NCI-H524 (cell line): ENCODE measurements at regions not wholly inside any gene's neighbourhood (a gene's known extent, or its start where the extent isn't known, plus 50 kb on each side); places are given as distances from the start of the nearest gene placed in this dataset.
"Not testable (repeated sequence)": the region's sequence is repeated elsewhere in the genome, so short reads cannot be mapped to it uniquely, and the experiment has no call there.

Source experiments
- DNase-seq, 2 experiments: peaks; one replicate each; lab custom pipeline; 2025; lab: John Stamatoyannopoulos, UW

- DNase-seq = no peak
Measured at GRCh38 chr11:23151819-23152218, 291.5 kb upstream of the CCDC179 start.

GRCh38 chr11:23155503-23155902 lies 295.2 kb upstream of the CCDC179 start:
- DNase-seq = no peak

GRCh38 chr11:23164022-23164421 lies 303.7 kb upstream of the CCDC179 start:
- no peak for DNase-seq

- no peak for DNase-seq
Measured at GRCh38 chr11:23166376-23166775, 306.1 kb upstream of the CCDC179 start.

- no peak for DNase-seq
Measured at GRCh38 chr11:23179609-23180008, 319.3 kb upstream of the CCDC179 start.

- DNase-seq = no peak
Measured at GRCh38 chr11:23181022-23181807, 320.9 kb upstream of the CCDC179 start.

- DNase-seq = no peak
Measured at GRCh38 chr11:23192256-23192655, 332.0 kb upstream of the CCDC179 start.

- DNase-seq = no peak
Measured at GRCh38 chr11:23201936-23202522, 341.8 kb upstream of the CCDC179 start.

GRCh38 chr11:23202611-23203010 lies 342.3 kb upstream of the CCDC179 start:
- DNase-seq = no peak

- DNase-seq = no peak
Measured at GRCh38 chr11:23205156-23205871, 345.0 kb upstream of the CCDC179 start.

- DNase-seq = no peak
Measured at GRCh38 chr11:23206741-23207336, 346.6 kb upstream of the CCDC179 start.

GRCh38 chr11:23211221-23211620 lies 350.9 kb upstream of the CCDC179 start:
- DNase-seq = no peak

GRCh38 chr11:23212807-23213206 lies 352.5 kb upstream of the CCDC179 start:
- DNase-seq = no peak

GRCh38 chr11:23217072-23217471 lies 356.8 kb upstream of the CCDC179 start:
- DNase-seq = no peak

GRCh38 chr11:23220086-23220485 lies 359.8 kb upstream of the CCDC179 start:
- not testable (repeated sequence) for DNase-seq

- no peak for DNase-seq
Measured at GRCh38 chr11:23221366-23221765, 361.1 kb upstream of the CCDC179 start.

GRCh38 chr11:23226331-23227077 lies 366.2 kb upstream of the CCDC179 start:
- no peak for DNase-seq

- no peak for DNase-seq
Measured at GRCh38 chr11:23227078-23227445, 366.8 kb upstream of the CCDC179 start.

- DNase-seq = no peak
Measured at GRCh38 chr11:23232652-23233051, 372.4 kb upstream of the CCDC179 start.

- no peak for DNase-seq
Measured at GRCh38 chr11:23233075-23233474, 372.8 kb upstream of the CCDC179 start.

- no peak for DNase-seq
Measured at GRCh38 chr11:23236826-23237555, 376.7 kb upstream of the CCDC179 start.
